ENCODE measurements at regions not wholly inside any gene's neighbourhood (a gene's known extent, or its start where the extent isn't known, plus 50 kb on each side); places are given as distances from the start of the nearest gene placed in this dataset.

GRCh38 chr12:88951177-88951576, 370.9 kb upstream of the KITLG start:
- TF ChIP-seq EP300 (IDR thresholded peaks at IDR 0.05): no peak
- no peak for TF ChIP-seq POLR2A (IDR thresholded peaks at IDR 0.05)
- TF ChIP-seq CTCF (IDR thresholded peaks at IDR 0.05): no peak
- no peaks in the 10 kb centered on the region for H3K4me1 ChIP-seq (ENCODE audit: insufficient read depth)
- no peak for DNase-seq
- WGBS, 3 donors: 62 to 88% (median 80%) methylated on average over 2 of the region's 2 CpGs
- H3K4me3 ChIP-seq: no peak overlapping the region
- H3K9me3 ChIP-seq: no peaks in the 10 kb centered on the region
- no peaks in the 10 kb centered on the region for H3K27me3 ChIP-seq
- H3K36me3 ChIP-seq: no peaks in the 10 kb centered on the region
- intact Hi-C loops (cut with DNase I): no loop called here
- H3K27ac ChIP-seq: no peak overlapping the region

- H3K27me3 ChIP-seq: no peaks in the 10 kb centered on the region
- WGBS, 3 donors: 58 to 64% (median 58%) methylated on average over 3 of the region's 3 CpGs
- H3K4me3 ChIP-seq: no peak overlapping the region
- intact Hi-C loops (cut with DNase I): no loop called here
- no peaks in the 10 kb centered on the region for H3K9me3 ChIP-seq
- no peak for DNase-seq
- H3K36me3 ChIP-seq: no peaks in the 10 kb centered on the region
- no peaks in the 10 kb centered on the region for H3K4me1 ChIP-seq (ENCODE audit: insufficient read depth)
- H3K27ac ChIP-seq: no peak overlapping the region
- TF ChIP-seq EP300 (IDR thresholded peaks at IDR 0.05) (no peak), POLR2A (IDR thresholded peaks at IDR 0.05) (no peak), CTCF (IDR thresholded peaks at IDR 0.05) (no peak)
These were observed 367.3 kb upstream of the KITLG start for GRCh38 chr12:88947486-88948043.

GRCh38 chr12:88946372-88946997, 366.2 kb upstream of the KITLG start:
- H3K27me3 ChIP-seq: no peaks in the 10 kb centered on the region
- H3K4me1 ChIP-seq (ENCODE audit: insufficient read depth): no peaks in the 10 kb centered on the region
- no peak for DNase-seq
- no peaks in the 10 kb centered on the region for H3K9me3 ChIP-seq
- no peaks in the 10 kb centered on the region for H3K36me3 ChIP-seq
- no peak overlapping the region for H3K4me3 ChIP-seq
- TF ChIP-seq EP300 (IDR thresholded peaks at IDR 0.05) (no peak), CTCF (IDR thresholded peaks at IDR 0.05) (no peak), POLR2A (IDR thresholded peaks at IDR 0.05) (no peak)
- WGBS, 3 donors: 30 to 39% (median 34%) methylated on average over 5 of the region's 5 CpGs
- intact Hi-C loops (cut with DNase I): no loop called here
- H3K27ac ChIP-seq: no peak overlapping the region

- 64 to 76% (median 68%) methylated on average over 3 of the region's 3 CpGs for WGBS, 3 donors
- intact Hi-C loops (cut with DNase I): no loop called here
- Histone ChIP-seq H3K4me3 (no peak overlapping the region), H3K27ac (no peak overlapping the region), H3K36me3 (no peaks in the 10 kb centered on the region), H3K27me3 (no peaks in the 10 kb centered on the region), H3K4me1 (ENCODE audit: insufficient read depth) (no peaks in the 10 kb centered on the region), H3K9me3 (no peaks in the 10 kb centered on the region)
- DNase-seq: no peak
- TF ChIP-seq EP300 (IDR thresholded peaks at IDR 0.05): no peak
- no peak for TF ChIP-seq POLR2A (IDR thresholded peaks at IDR 0.05)
- TF ChIP-seq CTCF (IDR thresholded peaks at IDR 0.05): no peak
These were observed 364.9 kb upstream of the KITLG start for GRCh38 chr12:88945051-88945732.

All from ovary (tissue), 7 donors.